Fibroblast of villous mesenchyme (primary cell): ENCODE measurements at regions not wholly inside any gene's neighbourhood (a gene's known extent, or its start where the extent isn't known, plus 50 kb on each side); places are given as distances from the start of the nearest gene placed in this dataset.

Experiments
- DNase-seq: peaks from one replicate; pipeline ENCODE4 v3.0.0-alpha.2; 2010; ENCODE audit warnings: low read depth
- H3K4me3 ChIP-seq: 2 replicates; pipeline ENCODE4 v1.5.1; 2011; ENCODE audit warnings: low read depth, mild to moderate bottlenecking, low read length
- CTCF ChIP-seq: IDR thresholded peaks from 2 replicates; pipeline ENCODE4 v1.5.1; 2012; ENCODE audit warnings: low read depth, mild to moderate bottlenecking, low read length; ENCODE audit not compliant: insufficient read depth

GRCh38 chr4:156190615-156191014, 236.9 kb upstream of the CTSO start:
- TF ChIP-seq CTCF, result no peak
- DNase-seq, result peak; percentile 80
- H3K4me3 ChIP-seq, result no peak overlapping the region

GRCh38 chr4:156188596-156188995, 234.9 kb upstream of the CTSO start:
- DNase-seq, result peak; percentile 42
- H3K4me3 ChIP-seq, result no peak overlapping the region
- TF ChIP-seq CTCF, result no peak

GRCh38 chr4:156186111-156186510, 232.4 kb upstream of the CTSO start:
- TF ChIP-seq CTCF, result no peak
- H3K4me3 ChIP-seq, result no peak overlapping the region
- DNase-seq, result no peak

GRCh38 chr4:156185514-156186055, 231.9 kb upstream of the CTSO start:
- no peak overlapping the region for H3K4me3 ChIP-seq
- no peak for DNase-seq
- TF ChIP-seq CTCF, result no peak

GRCh38 chr4:156182269-156182668, 228.6 kb upstream of the CTSO start:
- no peak for TF ChIP-seq CTCF
- H3K4me3 ChIP-seq, result no peak overlapping the region
- DNase-seq, result no peak

- H3K4me3 ChIP-seq, result no peak overlapping the region
- no peak for TF ChIP-seq CTCF
- no peak for DNase-seq
Measured at GRCh38 chr4:156177941-156178340, 224.3 kb upstream of the CTSO start.

GRCh38 chr4:156176896-156177295, 223.2 kb upstream of the CTSO start:
- TF ChIP-seq CTCF, result no peak
- H3K4me3 ChIP-seq, result no peak overlapping the region
- no peak for DNase-seq
